ENCODE measurements at regions not wholly inside any gene's neighbourhood (a gene's known extent, or its start where the extent isn't known, plus 50 kb on each side); places are given as distances from the start of the nearest gene placed in this dataset.

GRCh38 chr3:99170867-99171517 is 269.5 kb upstream of the DCBLD2 start:
- TF ChIP-seq POLR2A (IDR thresholded peaks at IDR 0.05; ENCODE audit: low read depth, low read length) (no peak), POLR2AphosphoS5 (IDR thresholded peaks at IDR 0.05; ENCODE audit: low read depth, low read length) (no peak), TAF1 (IDR thresholded peaks at IDR 0.05; ENCODE audit: low read depth, low read length) (no peak), SPI1 (IDR thresholded peaks at IDR 0.05; ENCODE audit: low read depth, low read length) (no peak)
